ENCODE measurements at regions not wholly inside any gene's neighbourhood (a gene's known extent, or its start where the extent isn't known, plus 50 kb on each side); places are given as distances from the start of the nearest gene placed in this dataset.
"Not testable (repeated sequence)": the region's sequence is repeated elsewhere in the genome, so short reads cannot be mapped to it uniquely, and the experiment has no call there.

GRCh38 chrX:142265549-142265948 is 60.5 kb upstream of the MAGEC2 start:
- not testable (repeated sequence) for TF ChIP-seq YY1 (IDR thresholded peaks at IDR 0.05; ENCODE audit: insufficient read depth, insufficient read length); ZNF274 (IDR thresholded peaks at IDR 0.05; ENCODE audit: low read depth, low read length); SUZ12 (IDR thresholded peaks at IDR 0.05; ENCODE audit: extremely low read depth, insufficient read depth, insufficient read length)

Data from NT2/D1 (cell line).